ENCODE measurements at regions not wholly inside any gene's neighbourhood (a gene's known extent, or its start where the extent isn't known, plus 50 kb on each side); places are given as distances from the start of the nearest gene placed in this dataset.

DNA sequence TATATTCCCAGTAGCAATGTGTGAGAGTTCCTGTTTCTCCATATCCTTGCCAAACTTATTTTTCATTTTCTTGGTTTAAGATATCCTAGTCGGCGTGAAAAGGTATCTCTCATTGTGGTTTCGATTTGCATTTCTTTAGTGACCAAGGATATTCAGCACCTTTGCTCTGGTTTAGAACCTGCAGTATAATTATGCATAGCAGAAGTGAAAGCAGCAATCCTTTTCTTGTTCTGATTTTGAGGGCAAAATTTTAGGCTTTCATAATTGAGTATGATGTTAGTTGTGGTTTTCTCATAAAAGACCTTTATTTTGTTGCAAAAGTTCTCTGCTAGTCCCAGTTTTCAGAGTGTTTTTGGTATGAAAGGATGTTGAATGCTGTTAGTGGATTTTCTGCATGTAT is 491.0 kb downstream of the FGF9 start:
- TF ChIP-seq, protein P1, sequence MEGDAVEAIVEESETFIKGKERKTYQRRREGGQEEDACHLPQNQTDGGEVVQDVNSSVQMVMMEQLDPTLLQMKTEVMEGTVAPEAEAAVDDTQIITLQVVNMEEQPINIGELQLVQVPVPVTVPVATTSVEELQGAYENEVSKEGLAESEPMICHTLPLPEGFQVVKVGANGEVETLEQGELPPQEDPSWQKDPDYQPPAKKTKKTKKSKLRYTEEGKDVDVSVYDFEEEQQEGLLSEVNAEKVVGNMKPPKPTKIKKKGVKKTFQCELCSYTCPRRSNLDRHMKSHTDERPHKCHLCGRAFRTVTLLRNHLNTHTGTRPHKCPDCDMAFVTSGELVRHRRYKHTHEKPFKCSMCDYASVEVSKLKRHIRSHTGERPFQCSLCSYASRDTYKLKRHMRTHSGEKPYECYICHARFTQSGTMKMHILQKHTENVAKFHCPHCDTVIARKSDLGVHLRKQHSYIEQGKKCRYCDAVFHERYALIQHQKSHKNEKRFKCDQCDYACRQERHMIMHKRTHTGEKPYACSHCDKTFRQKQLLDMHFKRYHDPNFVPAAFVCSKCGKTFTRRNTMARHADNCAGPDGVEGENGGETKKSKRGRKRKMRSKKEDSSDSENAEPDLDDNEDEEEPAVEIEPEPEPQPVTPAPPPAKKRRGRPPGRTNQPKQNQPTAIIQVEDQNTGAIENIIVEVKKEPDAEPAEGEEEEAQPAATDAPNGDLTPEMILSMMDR (conservative IDR thresholded peaks at IDR 0.05; ENCODE audit: low read depth, low read length) = no peak
- no peak for TF ChIP-seq EZH2phosphoT487 (IDR thresholded peaks at IDR 0.05; ENCODE audit: borderline replicate concordance, low read length)
